Lung (tissue), 11 donors: ENCODE measurements at regions not wholly inside any gene's neighbourhood (a gene's known extent, or its start where the extent isn't known, plus 50 kb on each side); places are given as distances from the start of the nearest gene placed in this dataset.

Source experiments
- ATAC-seq: fragments of 200-7000 bp; cut with Tn5 transposase; one replicate; pipeline ENCODE4 v1.9.1; 2020; ENCODE audit warnings: moderate number of reproducible peaks; ENCODE audit not compliant: insufficient read depth, low FRiP score
- DNase-seq, 3 donors: peaks; one replicate each; pipeline ENCODE4 v3.0.0-alpha.2; 2013 to 2017
- H3K27ac ChIP-seq, 2 donors: one replicate each; pipeline ENCODE4 v1.5.1; 2013; ENCODE audit warnings: mild to moderate bottlenecking in 2 of 2, moderate library complexity in 2 of 2, control low read depth in 1 of 2, inconsistent platforms in 1 of 2, low read depth in 1 of 2, low read length in 1 of 2
- H3K27me3 ChIP-seq, 3 donors: one replicate each; pipeline ENCODE4 v1.5.1; 2013; ENCODE audit warnings: low read length in 2 of 3; ENCODE audit not compliant: control insufficient read depth in 3 of 3, insufficient read depth in 3 of 3
- H3K36me3 ChIP-seq, 4 donors: one replicate each; pipeline ENCODE4 v1.5.1; 2013; ENCODE audit warnings: low read length in 4 of 4, mild to moderate bottlenecking in 1 of 4, moderate library complexity in 1 of 4; ENCODE audit not compliant: control insufficient read depth in 4 of 4, insufficient read depth in 4 of 4
- H3K4me1 ChIP-seq, 5 donors: one replicate each; pipeline ENCODE4 v1.5.1; 2013; ENCODE audit warnings: low read length in 5 of 5, mild to moderate bottlenecking in 2 of 5, moderate library complexity in 1 of 5; ENCODE audit not compliant: control insufficient read depth in 5 of 5, insufficient read depth in 5 of 5
- H3K4me3 ChIP-seq: one replicate; pipeline ENCODE4 v1.5.1; 2013; ENCODE audit warnings: mild to moderate bottlenecking, control low read depth, moderate library complexity
- H3K9ac ChIP-seq, 2 donors: one replicate each; pipeline ENCODE4 v1.5.1; 2013; ENCODE audit warnings: low read length in 2 of 2, control low read depth in 1 of 2; ENCODE audit not compliant: insufficient read depth in 1 of 2
- H3K9me3 ChIP-seq, 4 donors: one replicate each; pipeline ENCODE4 v1.5.1; 2013; ENCODE audit warnings: low read length in 3 of 4, mild to moderate bottlenecking in 1 of 4, moderate library complexity in 1 of 4; ENCODE audit not compliant: control insufficient read depth in 4 of 4, insufficient read depth in 3 of 4
- WGBS, 2 donors: extraction: QIAGEN DNeasy Blood & Tissue Kit; methylation state at CpG; one replicate each; pipeline ENCODE4 v1.1.7; 2013; 5-methylcytosine and 5-hydroxymethylcytosine counted together
- TF ChIP-seq, protein P1 (sequence below): IDR thresholded peaks from 2 replicates; pipeline ENCODE4 v1.5.1; 2012; ENCODE audit warnings: mild to moderate bottlenecking; ENCODE audit errors: control extremely low read depth, extremely low read depth
- donor health status: control.
- donor health status: control.
- donor health status: Bipolar disorder and iron deficiency.
- donor health status: healthy.
- donor health status: DM: yes; HTN: yes; CAD: no.

DNA sequence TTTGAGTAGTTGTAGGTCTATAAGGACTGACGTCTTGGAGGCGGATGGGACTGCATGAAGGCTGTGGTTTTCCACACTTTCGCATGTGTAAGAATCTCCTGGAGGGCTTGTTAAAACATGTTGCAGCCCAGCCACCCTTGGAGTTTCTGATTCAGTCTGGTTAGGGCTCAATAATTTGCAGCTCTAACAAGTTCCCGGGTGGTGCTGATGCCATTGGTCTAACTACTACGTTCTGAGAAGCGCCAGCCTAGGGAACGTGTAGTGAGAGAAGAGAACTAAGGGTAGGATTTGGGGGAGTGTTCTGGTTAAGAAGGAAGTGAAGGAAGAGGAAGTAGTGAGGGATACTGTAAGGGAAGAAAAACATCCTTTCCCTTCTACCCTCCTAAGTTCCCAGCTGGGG is 138.9 kb downstream of the LARP7 start:
- WGBS, 2 donors = 77% methylated on average over 7 of the region's 7 CpGs
- Histone ChIP-seq H3K27ac (no peak overlapping the region), H3K4me3 (no peak overlapping the region), H3K36me3 (no peaks in the 10 kb centered on the region), H3K27me3 (no peaks in the 10 kb centered on the region), H3K9me3 (no peaks in the 10 kb centered on the region), H3K4me1 (peaks cover 0 to 5% (median 0%) of the 10 kb centered on the region in 5 donors), H3K9ac (no peak overlapping the region)
- ATAC-seq (no peak), DNase-seq (no peak)
- TF ChIP-seq, protein P1, sequence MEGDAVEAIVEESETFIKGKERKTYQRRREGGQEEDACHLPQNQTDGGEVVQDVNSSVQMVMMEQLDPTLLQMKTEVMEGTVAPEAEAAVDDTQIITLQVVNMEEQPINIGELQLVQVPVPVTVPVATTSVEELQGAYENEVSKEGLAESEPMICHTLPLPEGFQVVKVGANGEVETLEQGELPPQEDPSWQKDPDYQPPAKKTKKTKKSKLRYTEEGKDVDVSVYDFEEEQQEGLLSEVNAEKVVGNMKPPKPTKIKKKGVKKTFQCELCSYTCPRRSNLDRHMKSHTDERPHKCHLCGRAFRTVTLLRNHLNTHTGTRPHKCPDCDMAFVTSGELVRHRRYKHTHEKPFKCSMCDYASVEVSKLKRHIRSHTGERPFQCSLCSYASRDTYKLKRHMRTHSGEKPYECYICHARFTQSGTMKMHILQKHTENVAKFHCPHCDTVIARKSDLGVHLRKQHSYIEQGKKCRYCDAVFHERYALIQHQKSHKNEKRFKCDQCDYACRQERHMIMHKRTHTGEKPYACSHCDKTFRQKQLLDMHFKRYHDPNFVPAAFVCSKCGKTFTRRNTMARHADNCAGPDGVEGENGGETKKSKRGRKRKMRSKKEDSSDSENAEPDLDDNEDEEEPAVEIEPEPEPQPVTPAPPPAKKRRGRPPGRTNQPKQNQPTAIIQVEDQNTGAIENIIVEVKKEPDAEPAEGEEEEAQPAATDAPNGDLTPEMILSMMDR = no peak

DNA sequence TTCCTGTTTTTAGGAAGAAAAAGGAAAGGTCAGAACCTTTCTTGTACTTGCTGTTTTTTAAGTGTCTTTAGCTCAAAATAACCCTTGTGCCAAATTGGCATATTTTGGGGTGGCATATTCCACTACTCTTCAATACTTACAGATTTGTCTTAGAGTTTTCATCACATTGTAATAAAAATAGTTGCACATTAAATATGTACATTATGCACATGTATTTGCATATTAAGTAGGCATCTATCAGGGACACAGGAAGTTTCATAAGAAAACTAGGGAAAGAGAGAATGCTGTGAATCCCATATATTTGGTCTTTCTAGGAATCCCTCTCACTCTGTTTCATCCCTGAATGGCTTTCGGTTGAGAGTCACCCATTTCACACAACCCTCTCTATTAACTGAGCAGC is 139.6 kb downstream of the LARP7 start:
- TF ChIP-seq, protein P1 = no peak
- peaks cover 0 to 5% (median 0%) of the 10 kb centered on the region in 5 donors for H3K4me1 ChIP-seq
- no peak for ATAC-seq

DNA sequence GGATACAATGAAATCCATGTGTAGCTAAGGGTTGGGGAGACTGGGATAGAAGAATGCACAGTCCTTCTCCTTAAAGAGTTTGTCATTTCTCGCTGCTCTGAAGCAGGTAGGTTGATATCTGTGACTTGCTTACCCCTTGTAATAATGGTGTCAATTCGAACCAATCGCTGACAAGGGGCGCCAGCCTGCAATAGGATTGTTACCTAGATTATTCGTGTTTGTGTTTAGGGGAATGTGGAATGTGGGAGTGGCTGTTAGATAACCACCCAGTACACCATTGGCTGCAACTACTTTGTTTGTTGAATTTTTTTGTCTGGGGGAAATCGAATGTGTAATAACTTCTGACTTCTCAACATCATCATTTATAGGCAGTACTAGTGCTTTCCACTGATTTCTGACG is 141.6 kb downstream of the LARP7 start:
- TF ChIP-seq, protein P1 = no peak
- ATAC-seq (no peak), DNase-seq (no peak)
- Histone ChIP-seq H3K4me3 (no peak overlapping the region), H3K4me1 (no peaks in the 10 kb centered on the region), H3K9ac (no peak overlapping the region), H3K36me3 (no peaks in the 10 kb centered on the region), H3K9me3 (no peaks in the 10 kb centered on the region), H3K27me3 (no peaks in the 10 kb centered on the region), H3K27ac (no peak overlapping the region)
- 83 to 86% methylated on average over 7 of the region's 7 CpGs for WGBS, 2 donors

More for the DNA sequence above, 139.6 kb downstream of the LARP7 start:
- Histone ChIP-seq H3K4me3 (no peak overlapping the region), H3K27me3 (no peaks in the 10 kb centered on the region), H3K27ac (no peak overlapping the region), H3K9me3 (no peaks in the 10 kb centered on the region), H3K36me3 (no peaks in the 10 kb centered on the region), H3K9ac (no peak overlapping the region)
- no peak for DNase-seq
- WGBS, 2 donors = 89 to 98% methylated on average over 1 of the region's 1 CpG

DNA sequence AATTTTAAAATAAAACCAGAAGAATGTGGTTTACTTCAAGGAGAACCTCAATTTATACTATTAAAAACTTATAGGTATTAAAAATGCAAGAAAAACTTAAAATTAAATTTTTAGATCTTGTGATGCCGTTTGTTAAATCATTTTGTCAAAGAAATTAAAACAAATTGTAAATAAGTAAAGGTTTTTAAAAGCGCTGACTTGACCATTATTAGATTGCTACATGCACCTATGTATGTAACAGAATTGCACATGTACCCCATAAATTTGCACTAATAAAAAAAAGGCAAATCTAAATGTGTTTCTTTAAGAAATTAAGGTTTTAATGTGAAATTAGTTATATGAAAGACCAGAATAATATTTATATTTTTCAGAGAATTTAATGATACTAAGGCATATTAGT is 156.1 kb downstream of the LARP7 start:
- WGBS, 2 donors = 63 to 88% methylated on average over 2 of the region's 2 CpGs
- Histone ChIP-seq H3K4me1 (no peaks in the 10 kb centered on the region), H3K36me3 (no peaks in the 10 kb centered on the region), H3K27ac (no peak overlapping the region), H3K9ac (no peak overlapping the region), H3K9me3 (no peaks in the 10 kb centered on the region), H3K27me3 (no peaks in the 10 kb centered on the region), H3K4me3 (no peak overlapping the region)
- ATAC-seq = no peak
- TF ChIP-seq, protein P1 = no peak
- no peak for DNase-seq
